DND-41 (cell line): ENCODE measurements at regions not wholly inside any gene's neighbourhood (a gene's known extent, or its start where the extent isn't known, plus 50 kb on each side); places are given as distances from the start of the nearest gene placed in this dataset.

Experiments
- ATAC-seq: fragments of 200-7000 bp; cut with Tn5 transposase; 3 replicates; pipeline ENCODE4 v1.9.1; 2021; ENCODE audit warnings: low read depth; ENCODE audit not compliant: insufficient read depth
- DNase-seq: peaks from one replicate; pipeline ENCODE4 v3.0.0-alpha.2; 2020
- H2AFZ ChIP-seq: 2 replicates; pipeline ENCODE4 v1.6.0; 2012; ENCODE audit warnings: low read depth, low read length
- H3K27ac ChIP-seq: 2 replicates; pipeline ENCODE4 v1.5.1; 2012; ENCODE audit warnings: low read length, inconsistent platforms
- H3K27me3 ChIP-seq: fragments of 200-600 bp; sonication (generic); 2 replicates; pipeline ENCODE4 v1.6.0; 2012; ENCODE audit warnings: low read length, mild to moderate bottlenecking, inconsistent platforms; ENCODE audit not compliant: insufficient read depth, poor library complexity
- H3K36me3 ChIP-seq: 2 replicates; pipeline ENCODE4 v1.5.1; 2012; ENCODE audit warnings: low read length, inconsistent platforms; ENCODE audit not compliant: insufficient read depth
- H3K4me1 ChIP-seq: 2 replicates; pipeline ENCODE4 v1.5.1; 2012; ENCODE audit warnings: mild to moderate bottlenecking, low read length; ENCODE audit not compliant: insufficient read depth
- H3K4me2 ChIP-seq: 2 replicates; pipeline ENCODE4 v1.6.0; 2012; ENCODE audit warnings: mild to moderate bottlenecking, moderate library complexity, low read length, inconsistent platforms; ENCODE audit not compliant: insufficient read depth
- H3K4me3 ChIP-seq, 2 experiments: fragments of 200-600 bp in 1 of 2; shearing (Covaris generic) in 1 of 2; 2 replicates each; pipeline ENCODE4 v1.5.1; 2012 to 2016; ENCODE audit warnings: inconsistent platforms in 2 of 2, low read length in 2 of 2, mild to moderate bottlenecking in 2 of 2, low read depth in 1 of 2, moderate library complexity in 1 of 2
- H3K79me2 ChIP-seq: 2 replicates; pipeline ENCODE4 v1.6.0; 2012; ENCODE audit warnings: low read length, inconsistent platforms; ENCODE audit not compliant: insufficient read depth
- H3K9ac ChIP-seq: 2 replicates; pipeline ENCODE4 v1.6.0; 2012; ENCODE audit warnings: low read depth, mild to moderate bottlenecking, inconsistent platforms, low read length, moderate library complexity
- H3K9me3 ChIP-seq: 2 replicates; pipeline ENCODE4 v1.5.1; 2012; ENCODE audit warnings: low read length, moderate library complexity, mild to moderate bottlenecking, inconsistent platforms; ENCODE audit not compliant: insufficient read depth, severe bottlenecking
- H4K20me1 ChIP-seq: 2 replicates; pipeline ENCODE4 v1.6.0; 2012; ENCODE audit warnings: low read length; ENCODE audit not compliant: insufficient read depth
- CTCF ChIP-seq: IDR thresholded peaks from 2 replicates; pipeline ENCODE4 v1.5.1; 2012; ENCODE audit warnings: borderline replicate concordance, low read length, moderate library complexity, mild to moderate bottlenecking; ENCODE audit not compliant: poor library complexity, severe bottlenecking; ENCODE audit errors: extremely low read depth
- EZH2 ChIP-seq: IDR thresholded peaks from 3 replicates; pipeline ENCODE4 v1.6.1; 2012; ENCODE audit warnings: borderline replicate concordance, low read depth, mild to moderate bottlenecking, moderate library complexity, low read length, inconsistent platforms; ENCODE audit not compliant: severe bottlenecking

GRCh38 chr2:150863691-150864090 is 376.2 kb upstream of the RND3 start:
- DNase-seq (no peak), ATAC-seq (no peak)
- Histone ChIP-seq H3K4me2 (no peak overlapping the region), H3K9ac (no peak overlapping the region), H3K9me3 (no peaks in the 10 kb centered on the region), H3K36me3 (no peaks in the 10 kb centered on the region), H3K27me3 (no peaks in the 10 kb centered on the region), H3K27ac (no peak overlapping the region), H4K20me1 (no peaks in the 10 kb centered on the region), H3K79me2 (no peaks in the 10 kb centered on the region), H3K4me3 (no peak overlapping the region), H3K4me1 (no peaks in the 10 kb centered on the region), H2AFZ (no peak overlapping the region)
- no peak for TF ChIP-seq CTCF

DNA sequence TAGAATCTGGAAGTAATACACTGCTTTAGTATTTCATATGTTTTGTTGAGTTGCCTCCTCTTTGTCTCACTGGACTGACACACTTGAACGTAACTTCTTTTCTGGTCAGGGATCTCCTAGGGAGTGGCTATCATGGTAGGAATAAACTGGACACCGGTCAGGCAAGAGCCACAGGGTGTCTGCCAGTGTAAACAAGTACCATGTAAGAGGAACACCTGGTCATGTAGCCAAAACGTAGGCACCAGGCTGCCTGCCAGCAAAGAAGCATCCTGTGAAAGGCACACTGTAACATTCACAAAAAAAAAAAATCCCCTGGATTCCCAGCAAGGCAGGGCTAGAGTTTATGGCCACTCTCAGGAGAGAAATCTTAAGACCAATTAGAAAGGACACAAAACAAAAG is 372.8 kb upstream of the RND3 start:
- no peaks in the 10 kb centered on the region for H3K36me3 ChIP-seq
- H3K9me3 ChIP-seq: no peaks in the 10 kb centered on the region
- no peaks in the 10 kb centered on the region for H3K4me1 ChIP-seq
- no peaks in the 10 kb centered on the region for H3K27me3 ChIP-seq
- no peak overlapping the region for H3K4me2 ChIP-seq
- H3K4me3 ChIP-seq: no peak overlapping the region
- H3K79me2 ChIP-seq: no peaks in the 10 kb centered on the region
- H4K20me1 ChIP-seq: no peaks in the 10 kb centered on the region
- no peak overlapping the region for H3K9ac ChIP-seq
- H3K27ac ChIP-seq: no peak overlapping the region
- H2AFZ ChIP-seq: no peak overlapping the region
- DNase-seq (no peak), ATAC-seq (no peak)
- no peak for TF ChIP-seq CTCF
- no peak for TF ChIP-seq EZH2

DNA sequence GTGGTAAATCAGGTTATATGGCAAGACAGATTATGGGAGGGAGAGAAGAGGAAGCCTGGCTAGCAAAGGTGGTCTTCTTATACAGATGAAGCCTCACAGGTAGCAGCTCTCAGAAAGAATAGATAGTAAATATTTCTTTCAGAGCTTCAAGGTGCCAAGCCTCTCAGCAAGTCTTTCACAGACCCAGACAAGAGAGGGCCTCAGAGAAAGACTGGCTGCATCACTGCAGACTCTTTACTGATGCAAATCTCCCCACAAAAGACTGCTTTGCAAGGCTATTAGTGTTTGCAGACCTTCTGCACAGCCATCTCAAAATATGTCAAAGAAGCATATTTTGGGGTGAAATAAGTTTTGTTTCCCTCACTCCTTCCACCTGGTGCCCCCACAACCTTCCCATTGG is 372.4 kb upstream of the RND3 start:
- no peaks in the 10 kb centered on the region for H3K9me3 ChIP-seq
- H3K4me2 ChIP-seq: no peak overlapping the region
- H3K4me3 ChIP-seq: no peak overlapping the region
- no peaks in the 10 kb centered on the region for H3K4me1 ChIP-seq
- no peaks in the 10 kb centered on the region for H3K27me3 ChIP-seq
- no peaks in the 10 kb centered on the region for H3K79me2 ChIP-seq
- H3K27ac ChIP-seq: no peak overlapping the region
- DNase-seq (no peak), ATAC-seq (no peak)
- no peaks in the 10 kb centered on the region for H4K20me1 ChIP-seq
- H3K36me3 ChIP-seq: no peaks in the 10 kb centered on the region
- no peak overlapping the region for H2AFZ ChIP-seq
- H3K9ac ChIP-seq: no peak overlapping the region
- no peak for TF ChIP-seq EZH2
- TF ChIP-seq CTCF: no peak

GRCh38 chr2:150859162-150859561 is 371.7 kb upstream of the RND3 start:
- ATAC-seq: no peak
- TF ChIP-seq CTCF (no peak), EZH2 (no peak)
- H3K4me1 ChIP-seq: no peaks in the 10 kb centered on the region
- no peaks in the 10 kb centered on the region for H3K36me3 ChIP-seq
- no peak overlapping the region for H2AFZ ChIP-seq
- no peak for DNase-seq
- H3K27ac ChIP-seq: no peak overlapping the region
- H3K4me3 ChIP-seq: no peak overlapping the region
- no peaks in the 10 kb centered on the region for H4K20me1 ChIP-seq
- H3K79me2 ChIP-seq: no peaks in the 10 kb centered on the region
- no peak overlapping the region for H3K4me2 ChIP-seq
- no peak overlapping the region for H3K9ac ChIP-seq
- H3K9me3 ChIP-seq: no peaks in the 10 kb centered on the region
- no peaks in the 10 kb centered on the region for H3K27me3 ChIP-seq
